ENCODE measurements at regions not wholly inside any gene's neighbourhood (a gene's known extent, or its start where the extent isn't known, plus 50 kb on each side); places are given as distances from the start of the nearest gene placed in this dataset.

GRCh38 chr20:57787151-57787989, 77.6 kb upstream of the PMEPA1 start:
- no peak overlapping the region for H3K27ac ChIP-seq (ENCODE audit: low read depth)
- no peak overlapping the region for H2AFZ ChIP-seq
- no peaks in the 10 kb centered on the region for H3K79me2 ChIP-seq (replicated peaks; ENCODE audit: insufficient read depth)
- no peaks in the 10 kb centered on the region for H3K4me1 ChIP-seq (ENCODE audit: insufficient read depth)
- Mint-ChIP-seq H3K27ac (no peak overlapping the region), H3K4me3 (no peak overlapping the region), H3K4me1 (peaks cover 11% of the 10 kb centered on the region), H3K9me3 (no peaks in the 10 kb centered on the region), H3K27me3 (ENCODE audit: insufficient read depth, low read depth, poor library complexity) (peaks cover 6% of the 10 kb centered on the region), H3K36me3 (ENCODE audit: low read depth) (no peaks in the 10 kb centered on the region)
- H3K9me2 ChIP-seq (ENCODE audit: insufficient read depth): no peaks in the 10 kb centered on the region
- no peaks in the 10 kb centered on the region for H3K27me3 ChIP-seq (ENCODE audit: insufficient read depth)
- ATAC-seq: no peak
- no peaks in the 10 kb centered on the region for H3F3A ChIP-seq (replicated peaks; ENCODE audit: low read depth)
- TF ChIP-seq JUNB (IDR thresholded peaks at IDR 0.05; ENCODE audit: unreplicated experiment): no peak
- H3K36me3 ChIP-seq (ENCODE audit: insufficient read depth): no peaks in the 10 kb centered on the region
- H3K4me2 ChIP-seq: no peak overlapping the region
- no peak for DNase-seq (ENCODE audit: low spot score)
- no peak overlapping the region for H3K4me3 ChIP-seq
- no peaks in the 10 kb centered on the region for H4K20me1 ChIP-seq (replicated peaks; ENCODE audit: insufficient read depth)

GRCh38 chr20:57786304-57786932, 76.6 kb upstream of the PMEPA1 start:
- Histone ChIP-seq H3K4me1 (ENCODE audit: insufficient read depth) (no peaks in the 10 kb centered on the region), H3K4me3 (no peak overlapping the region), H3F3A (replicated peaks; ENCODE audit: low read depth) (no peaks in the 10 kb centered on the region), H3K36me3 (ENCODE audit: insufficient read depth) (no peaks in the 10 kb centered on the region), H3K9me2 (ENCODE audit: insufficient read depth) (no peaks in the 10 kb centered on the region), H3K27ac (ENCODE audit: low read depth) (no peak overlapping the region), H3K27me3 (ENCODE audit: insufficient read depth) (no peaks in the 10 kb centered on the region), H2AFZ (no peak overlapping the region), H3K79me2 (replicated peaks; ENCODE audit: insufficient read depth) (no peaks in the 10 kb centered on the region), H3K4me2 (no peak overlapping the region), H4K20me1 (replicated peaks; ENCODE audit: insufficient read depth) (no peaks in the 10 kb centered on the region)
- Mint-ChIP-seq H3K9me3 (no peaks in the 10 kb centered on the region), H3K4me1 (peaks cover 11% of the 10 kb centered on the region), H3K27me3 (ENCODE audit: insufficient read depth, low read depth, poor library complexity) (peaks cover 6% of the 10 kb centered on the region), H3K4me3 (no peak overlapping the region; the same call in 2 of the 3 replicates), H3K36me3 (ENCODE audit: low read depth) (no peaks in the 10 kb centered on the region), H3K27ac (no peak overlapping the region)
- DNase-seq (ENCODE audit: low spot score) (no peak), ATAC-seq (no peak)
- TF ChIP-seq NANOG (IDR thresholded peaks at IDR 0.05; ENCODE audit: borderline replicate concordance) (no peak), POLR2AphosphoS5 (IDR thresholded peaks at IDR 0.05; ENCODE audit: low read depth) (no peak), STAT1 (IDR thresholded peaks at IDR 0.05; ENCODE audit: unreplicated experiment) (no peak), CREB1 (CRISPR knock-in tag; IDR thresholded peaks at IDR 0.05; ENCODE audit: low read depth) (no peak), ZNF462 (CRISPR knock-in tag; IDR thresholded peaks at IDR 0.05) (no peak), ZNF331 (CRISPR knock-in tag; IDR thresholded peaks at IDR 0.05; ENCODE audit: low read depth) (no peak)
- TF ChIP-seq, protein P1, sequence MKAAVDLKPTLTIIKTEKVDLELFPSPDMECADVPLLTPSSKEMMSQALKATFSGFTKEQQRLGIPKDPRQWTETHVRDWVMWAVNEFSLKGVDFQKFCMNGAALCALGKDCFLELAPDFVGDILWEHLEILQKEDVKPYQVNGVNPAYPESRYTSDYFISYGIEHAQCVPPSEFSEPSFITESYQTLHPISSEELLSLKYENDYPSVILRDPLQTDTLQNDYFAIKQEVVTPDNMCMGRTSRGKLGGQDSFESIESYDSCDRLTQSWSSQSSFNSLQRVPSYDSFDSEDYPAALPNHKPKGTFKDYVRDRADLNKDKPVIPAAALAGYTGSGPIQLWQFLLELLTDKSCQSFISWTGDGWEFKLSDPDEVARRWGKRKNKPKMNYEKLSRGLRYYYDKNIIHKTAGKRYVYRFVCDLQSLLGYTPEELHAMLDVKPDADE (IDR thresholded peaks at IDR 0.05): no peak
- TF ChIP-seq, protein P2, sequence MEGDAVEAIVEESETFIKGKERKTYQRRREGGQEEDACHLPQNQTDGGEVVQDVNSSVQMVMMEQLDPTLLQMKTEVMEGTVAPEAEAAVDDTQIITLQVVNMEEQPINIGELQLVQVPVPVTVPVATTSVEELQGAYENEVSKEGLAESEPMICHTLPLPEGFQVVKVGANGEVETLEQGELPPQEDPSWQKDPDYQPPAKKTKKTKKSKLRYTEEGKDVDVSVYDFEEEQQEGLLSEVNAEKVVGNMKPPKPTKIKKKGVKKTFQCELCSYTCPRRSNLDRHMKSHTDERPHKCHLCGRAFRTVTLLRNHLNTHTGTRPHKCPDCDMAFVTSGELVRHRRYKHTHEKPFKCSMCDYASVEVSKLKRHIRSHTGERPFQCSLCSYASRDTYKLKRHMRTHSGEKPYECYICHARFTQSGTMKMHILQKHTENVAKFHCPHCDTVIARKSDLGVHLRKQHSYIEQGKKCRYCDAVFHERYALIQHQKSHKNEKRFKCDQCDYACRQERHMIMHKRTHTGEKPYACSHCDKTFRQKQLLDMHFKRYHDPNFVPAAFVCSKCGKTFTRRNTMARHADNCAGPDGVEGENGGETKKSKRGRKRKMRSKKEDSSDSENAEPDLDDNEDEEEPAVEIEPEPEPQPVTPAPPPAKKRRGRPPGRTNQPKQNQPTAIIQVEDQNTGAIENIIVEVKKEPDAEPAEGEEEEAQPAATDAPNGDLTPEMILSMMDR (conservative IDR thresholded peaks at IDR 0.05; ENCODE audit: low read depth in 2 of 2): no peak
